Stimulated activated CD8-positive, alpha-beta memory T cell treated with anti-CD3 and anti-CD28 coated beads, Interleukin-7, amount 100 ng/mL, for 4 hours (primary cell): ENCODE measurements at regions not wholly inside any gene's neighbourhood (a gene's known extent, or its start where the extent isn't known, plus 50 kb on each side); places are given as distances from the start of the nearest gene placed in this dataset.

Experiments
- DNase-seq, 2 donors: peaks; one replicate each; pipeline ENCODE4 v3.0.0-alpha.2; 2020; ENCODE audit warnings: low read depth in 2 of 2

DNA sequence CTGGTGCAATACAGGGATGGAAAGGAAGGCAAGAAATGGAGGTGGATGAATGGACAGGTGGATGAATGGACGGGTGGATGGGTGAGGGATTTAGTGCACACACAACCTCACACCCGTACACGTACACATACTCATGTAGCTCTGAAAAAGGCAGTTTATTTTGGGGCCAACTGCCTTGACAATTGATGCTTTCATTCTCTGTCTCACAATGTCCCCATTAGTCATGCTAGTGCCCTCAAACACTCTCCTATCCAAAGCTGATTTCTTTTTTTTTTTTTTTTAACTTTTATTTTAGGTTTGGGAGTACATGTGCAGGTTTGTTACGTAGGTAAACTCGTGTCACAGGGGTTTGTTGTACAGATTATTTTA, 495.0 kb downstream of the DMAC1 start:
- no peak for DNase-seq

DNA sequence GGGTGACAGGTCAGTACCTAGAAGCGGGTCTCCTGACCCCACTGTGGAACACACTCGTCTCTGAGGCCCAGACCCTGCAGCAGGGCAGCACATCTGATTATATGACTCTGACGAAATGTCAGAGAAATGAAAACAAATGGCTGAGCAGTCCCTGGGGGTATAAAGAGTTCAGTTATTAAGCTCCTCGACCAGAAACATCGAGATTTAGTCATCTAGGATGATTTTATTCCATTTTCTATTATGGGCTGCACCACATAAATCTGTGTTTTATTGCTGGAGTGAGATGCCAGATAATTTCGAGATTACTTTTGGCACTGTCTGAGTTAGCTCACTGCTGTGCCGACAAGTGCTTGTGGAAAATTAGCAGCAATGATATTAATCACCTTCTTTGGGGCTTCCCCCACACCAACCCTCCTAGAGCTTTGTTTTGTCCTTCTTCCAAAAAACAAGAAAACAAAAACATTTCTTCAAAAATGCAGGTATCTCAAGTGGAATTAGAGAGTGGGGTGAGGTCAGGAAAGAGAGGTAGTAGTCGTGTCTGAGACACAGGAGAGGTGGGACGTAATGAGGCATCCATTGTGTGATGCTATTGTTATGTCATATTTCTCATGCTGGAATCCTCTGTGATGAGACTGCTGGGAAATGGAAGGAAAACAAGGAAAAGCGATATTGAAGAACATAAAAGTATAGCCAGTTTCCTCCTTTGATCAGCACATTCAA, 495.5 kb downstream of the DMAC1 start:
- no peak for DNase-seq

GRCh38 chr9:7300484-7300883, 499.1 kb downstream of the DMAC1 start:
- DNase-seq = no peak

DNA sequence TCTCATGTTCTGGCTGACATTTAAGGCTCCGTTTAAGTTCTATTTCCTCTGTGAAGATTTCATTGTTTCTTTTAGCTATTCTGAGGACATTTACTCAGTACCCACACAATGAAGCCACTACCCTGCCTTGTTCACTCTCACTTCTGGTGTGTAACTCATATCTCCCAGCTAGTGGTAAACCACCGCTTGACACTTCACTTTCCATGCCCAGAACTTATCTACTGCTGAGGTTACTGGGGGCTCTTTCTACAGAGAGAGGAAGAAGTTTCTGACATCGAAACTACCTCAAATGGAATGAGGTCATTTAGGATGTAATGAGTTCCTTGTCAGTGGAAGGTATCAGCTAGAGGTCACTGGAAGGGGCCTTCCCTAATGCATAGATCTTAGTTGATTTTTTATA, 501.5 kb downstream of the DMAC1 start:
- no peak for DNase-seq

- no peak for DNase-seq
These were observed 502.1 kb downstream of the DMAC1 start for GRCh38 chr9:7297521-7297920.

DNA sequence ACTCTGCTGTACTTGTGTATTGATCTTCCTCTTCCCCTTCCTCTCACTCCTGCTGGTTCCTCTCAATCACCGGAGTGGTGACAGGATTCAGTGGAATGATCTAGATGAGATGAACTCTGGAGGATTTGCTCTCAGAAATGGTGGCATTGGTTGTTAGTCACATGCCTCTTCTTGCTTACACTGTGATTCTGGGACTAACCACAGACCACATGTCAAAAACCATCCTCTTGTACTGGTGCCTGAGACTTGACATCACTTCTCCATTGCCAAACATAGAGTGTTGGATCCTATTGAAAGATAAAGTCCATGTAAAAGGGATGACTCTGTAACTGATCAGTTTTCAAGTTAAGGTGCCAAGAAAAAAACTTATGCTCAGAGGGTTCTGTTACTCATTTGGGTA, 506.5 kb downstream of the DMAC1 start:
- DNase-seq = no peak

- no peak for DNase-seq
These were observed 509.8 kb downstream of the DMAC1 start for GRCh38 chr9:7289773-7290172.

DNA sequence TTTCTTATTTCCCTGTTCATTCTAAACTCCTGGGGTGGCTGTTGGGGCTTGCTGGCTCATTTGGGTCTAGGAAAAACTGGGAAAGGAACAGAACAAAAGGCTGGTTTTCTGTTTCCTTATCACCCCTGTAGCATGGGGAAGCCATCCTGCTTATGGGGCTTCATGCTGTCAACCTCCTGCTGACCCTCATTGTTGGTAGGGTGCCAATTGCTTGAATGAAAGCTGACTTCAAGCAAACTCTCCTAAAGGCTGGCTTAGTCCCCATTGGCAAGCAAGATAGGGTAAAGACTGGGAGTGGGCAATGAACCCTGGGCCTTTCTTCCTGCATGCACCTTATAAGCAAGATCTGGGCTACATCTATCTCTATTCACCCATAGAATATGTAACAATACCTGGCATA, 511.6 kb downstream of the DMAC1 start:
- DNase-seq = no peak

GRCh38 chr9:7287065-7287464, 512.5 kb downstream of the DMAC1 start:
- no peak for DNase-seq

DNA sequence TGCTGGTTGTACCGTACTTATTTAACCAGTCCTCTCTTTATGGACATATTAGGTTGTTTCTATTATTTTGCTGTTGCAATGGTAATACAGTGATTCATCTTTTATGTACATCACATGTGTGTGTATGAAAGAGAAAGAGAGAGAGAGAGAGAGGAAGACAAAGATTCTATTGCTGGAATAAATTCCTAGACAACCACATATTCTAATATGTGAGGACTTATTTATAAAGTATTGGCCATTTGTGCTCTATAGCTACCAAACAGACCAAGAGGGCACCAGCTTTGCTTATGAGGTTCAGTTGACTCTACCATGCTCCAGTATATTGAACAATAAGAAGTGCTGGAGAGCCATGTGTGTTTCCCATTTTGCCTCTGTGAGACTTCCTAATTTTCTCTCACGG, 513.5 kb downstream of the DMAC1 start:
- DNase-seq = no peak

- DNase-seq = no peak
These were observed 514.4 kb downstream of the DMAC1 start for GRCh38 chr9:7285199-7285598.

DNA sequence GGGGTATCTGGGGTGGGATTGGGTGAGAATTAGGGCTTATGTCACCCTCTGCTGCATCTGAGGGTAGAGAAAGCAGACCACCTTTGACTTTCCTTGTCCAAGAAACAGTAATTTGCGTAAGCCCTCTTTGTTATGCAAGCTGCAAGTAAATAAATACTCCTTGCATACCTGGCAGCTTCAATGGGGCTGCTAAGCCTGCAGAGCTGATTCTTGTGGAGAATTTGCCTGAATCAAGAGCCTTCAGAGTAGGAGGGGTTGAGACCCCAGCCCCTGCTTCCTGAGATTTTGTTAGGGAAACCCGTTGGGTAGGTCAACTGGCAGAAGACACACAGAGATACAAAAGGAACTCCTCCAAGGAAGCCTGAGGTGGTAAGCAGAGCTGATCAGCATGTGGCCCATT, 515.1 kb downstream of the DMAC1 start:
- DNase-seq = no peak

GRCh38 chr9:7284117-7284516, 515.5 kb downstream of the DMAC1 start:
- no peak for DNase-seq

DNA sequence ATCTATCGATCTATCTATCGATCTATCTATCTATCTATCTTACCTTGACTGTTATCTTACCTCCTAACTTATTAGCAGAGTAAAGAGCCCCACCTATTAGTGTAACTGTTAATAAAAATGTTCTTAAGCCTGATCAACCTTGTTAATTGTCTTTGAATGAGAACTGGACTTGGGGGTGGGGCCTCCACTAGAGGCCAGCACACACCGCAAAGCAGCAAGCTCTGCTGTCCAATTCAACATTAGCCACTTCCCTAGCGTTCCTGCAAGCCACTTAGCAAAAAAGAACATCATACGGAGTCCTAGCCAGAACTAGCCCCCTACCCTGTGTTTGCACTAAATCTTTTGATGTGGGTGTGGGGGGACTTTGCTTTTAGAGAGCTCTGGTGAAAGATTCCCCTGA, 515.8 kb downstream of the KDM4C start:
- DNase-seq = no peak

DNA sequence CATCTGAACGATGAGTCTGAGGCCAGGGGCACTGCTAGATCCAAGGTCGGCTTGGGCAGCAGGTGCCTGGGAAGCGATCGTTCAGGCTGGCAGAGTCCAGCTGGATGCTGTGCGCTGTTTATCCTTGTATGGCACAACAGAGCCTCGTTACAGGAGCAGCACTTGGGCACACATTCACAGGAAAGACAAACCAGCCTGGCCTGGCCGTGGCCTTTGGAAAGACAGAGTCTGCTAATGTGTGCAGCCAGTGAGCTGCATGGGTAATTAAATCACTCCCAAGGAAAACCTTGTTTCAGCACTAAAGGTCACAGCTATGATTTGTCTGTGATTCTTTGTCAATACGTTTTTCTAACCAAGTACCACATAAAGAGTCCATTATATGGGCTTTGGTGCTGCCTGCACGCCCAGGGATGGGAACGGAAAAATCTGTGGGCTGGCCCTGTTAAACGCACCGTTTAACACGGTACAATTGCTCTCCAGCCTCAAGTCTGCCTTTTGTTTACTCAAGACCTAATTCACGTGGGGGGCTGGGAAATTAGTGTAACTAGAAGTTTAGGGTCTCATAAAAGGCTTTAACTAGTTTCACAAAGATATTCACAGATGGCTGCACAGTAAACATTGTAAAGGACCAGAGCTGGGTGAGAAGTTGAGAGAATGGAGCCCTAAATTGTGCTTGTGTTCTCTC, 509.3 kb downstream of the KDM4C start:
- DNase-seq = no peak

DNA sequence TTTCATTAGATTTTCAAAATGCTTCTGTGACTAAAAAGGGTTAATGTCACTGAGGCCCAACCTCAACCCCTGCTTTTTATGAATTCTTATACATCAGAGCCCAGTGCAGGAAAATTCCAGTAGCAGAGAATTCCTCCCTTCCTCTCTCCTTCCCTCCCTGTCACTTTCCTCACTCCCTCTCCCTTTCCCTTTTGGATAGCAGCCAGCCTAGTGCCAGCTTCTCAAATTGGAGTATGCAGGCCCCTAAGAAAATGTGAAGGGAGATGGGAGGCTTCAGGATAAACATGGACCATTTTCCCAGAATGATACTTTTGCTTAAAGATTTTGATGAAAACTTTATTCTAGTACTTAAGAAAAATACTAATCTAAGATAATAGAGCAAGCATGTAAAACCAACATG, 507.4 kb downstream of the KDM4C start:
- no peak for DNase-seq

DNA sequence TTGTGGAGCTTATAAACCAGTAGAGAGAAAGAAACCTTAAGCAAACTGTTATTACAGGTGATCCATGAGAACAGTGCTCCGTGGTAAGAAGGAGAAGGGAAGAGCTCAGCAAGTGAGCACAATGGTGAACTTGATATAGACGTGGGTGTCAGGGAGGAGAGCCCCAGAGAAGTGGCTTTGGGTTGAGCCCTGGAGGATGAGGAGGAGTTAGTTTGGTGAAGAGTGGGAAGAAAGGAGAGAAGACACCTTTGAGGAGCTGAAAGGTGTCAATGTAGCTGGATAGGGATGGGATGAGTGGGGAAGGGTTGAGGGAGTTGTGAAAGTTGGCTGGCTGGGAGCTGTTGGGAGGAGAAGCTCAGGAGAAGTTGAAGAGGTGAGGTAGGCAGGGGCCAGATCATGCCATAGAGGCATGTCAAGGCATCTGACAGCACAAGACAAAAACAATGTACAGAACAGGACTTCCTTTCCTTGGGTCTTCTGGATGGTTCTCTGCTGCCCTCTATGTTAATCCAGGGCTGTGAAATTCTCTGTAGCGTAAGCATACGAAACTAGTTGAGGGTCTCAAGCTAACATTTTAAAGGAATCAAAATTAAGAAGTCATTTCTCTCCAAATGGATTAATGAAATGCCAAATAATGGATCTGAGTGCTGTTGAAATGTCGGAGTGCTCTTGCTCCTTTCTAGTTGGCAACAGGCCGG, 501.9 kb downstream of the KDM4C start:
- no peak for DNase-seq

DNA sequence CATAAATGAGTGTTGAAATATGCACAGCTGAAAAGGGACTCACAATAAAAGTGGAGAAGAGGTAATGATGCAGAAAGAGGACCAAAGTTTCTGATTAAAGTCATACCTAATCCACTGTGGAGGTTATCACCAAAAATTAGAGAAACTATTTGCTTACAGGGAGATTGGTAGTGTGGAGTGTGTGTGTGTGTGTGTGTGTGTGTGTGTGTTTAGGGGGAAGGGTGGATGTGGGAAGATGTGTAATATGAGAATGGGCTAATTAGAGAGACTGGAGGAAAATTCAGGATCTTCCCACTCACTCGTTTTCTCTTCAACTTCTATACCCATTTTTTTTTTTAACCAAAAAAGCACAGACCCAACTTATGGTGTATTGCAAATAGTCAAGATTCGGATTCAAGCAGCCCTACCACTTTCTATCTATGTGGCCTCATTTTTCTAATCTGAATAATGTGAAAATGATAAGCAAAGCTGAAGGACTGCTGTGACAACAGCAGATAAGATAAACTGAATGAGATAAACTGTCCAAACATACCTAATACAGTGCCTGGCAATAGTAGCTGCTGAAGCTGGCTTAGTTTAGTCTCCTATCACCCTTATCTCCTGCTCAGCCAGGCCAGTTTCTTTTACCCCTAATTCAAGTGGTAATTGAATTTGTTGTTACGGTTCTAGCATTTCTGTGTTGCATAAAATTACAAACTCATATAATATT, 501.1 kb downstream of the KDM4C start:
- DNase-seq = no peak

- DNase-seq = no peak
These were observed 489.2 kb downstream of the KDM4C start for GRCh38 chr9:7246917-7247522.

DNA sequence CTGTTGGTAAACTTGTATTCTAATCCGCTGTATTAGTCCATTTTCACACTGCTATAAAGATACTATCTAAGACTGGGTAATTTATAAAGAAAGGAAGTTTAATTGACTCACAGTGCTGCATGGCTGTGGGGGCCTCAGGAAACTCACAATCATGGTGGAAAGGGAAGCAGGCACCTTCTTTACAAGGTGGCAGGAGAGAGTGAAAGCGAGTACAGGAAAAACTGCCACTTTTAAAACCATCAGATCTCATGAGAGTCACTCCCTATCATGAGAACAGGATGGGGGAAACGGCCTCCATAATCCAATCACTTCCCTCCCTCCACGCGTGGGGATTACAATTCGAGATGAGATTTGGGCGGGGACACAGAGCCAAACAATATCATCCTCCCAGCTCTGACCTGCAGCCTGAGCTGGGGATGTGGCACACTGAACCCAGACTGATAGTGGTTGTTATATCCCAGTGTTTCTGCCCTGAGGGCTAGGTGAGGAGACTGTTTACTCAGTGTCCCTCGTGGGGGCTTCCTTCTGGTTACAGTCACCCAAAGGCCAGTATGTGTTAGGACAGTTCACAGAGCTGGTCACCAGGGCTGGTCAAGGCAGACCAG, 488.3 kb downstream of the KDM4C start:
- DNase-seq = no peak

- DNase-seq = no peak
These were observed 486.1 kb downstream of the KDM4C start for GRCh38 chr9:7243838-7244237.

- no peak for DNase-seq
These were observed 484.4 kb downstream of the KDM4C start for GRCh38 chr9:7242126-7242525.
